Activated CD8-positive, alpha-beta memory T cell treated with anti-CD3 and anti-CD28 coated beads, Interleukin-2, amount 10 ng/mL, durations not matched to agents 7 days and 5 days (primary cell): ENCODE measurements at regions not wholly inside any gene's neighbourhood (a gene's known extent, or its start where the extent isn't known, plus 50 kb on each side); places are given as distances from the start of the nearest gene placed in this dataset.

Source experiments
- ATAC-seq: fragments of 150-1000 bp; cut with Tn5 transposase; one replicate; pipeline ENCODE4 v1.10.0; 2021; ENCODE audit warnings: moderate library complexity
- CTCF ChIA-PET: fragments of 350-600 bp; sonication (Branson Sonifier 250); formaldehyde crosslinking; loops from one replicate; lab custom pipeline; 2021; ENCODE audit warnings: antibody characterized with exemption; lab: Charles Lee
- DNase-seq: peaks from one replicate; pipeline ENCODE4 v3.0.0-alpha.2; 2020
- H3K27ac Mint-ChIP-seq: one replicate; pipeline ENCODE4 v1.8.0; 2021; ENCODE audit warnings: mild to moderate bottlenecking, mixed read lengths
- H3K27me3 Mint-ChIP-seq: one replicate; pipeline ENCODE4 v1.8.0; 2021; ENCODE audit warnings: mixed read lengths
- H3K36me3 Mint-ChIP-seq: one replicate; pipeline ENCODE4 v1.8.0; 2021; ENCODE audit warnings: mild to moderate bottlenecking, mixed read lengths
- H3K4me1 Mint-ChIP-seq: one replicate; pipeline ENCODE4 v1.8.0; 2021; ENCODE audit warnings: mixed read lengths
- H3K4me3 Mint-ChIP-seq: one replicate; pipeline ENCODE4 v1.8.0; 2021; ENCODE audit warnings: mild to moderate bottlenecking, moderate library complexity, mixed read lengths
- H3K9me3 Mint-ChIP-seq: one replicate; pipeline ENCODE4 v1.8.0; 2022; ENCODE audit warnings: low read depth, mixed read lengths

DNA sequence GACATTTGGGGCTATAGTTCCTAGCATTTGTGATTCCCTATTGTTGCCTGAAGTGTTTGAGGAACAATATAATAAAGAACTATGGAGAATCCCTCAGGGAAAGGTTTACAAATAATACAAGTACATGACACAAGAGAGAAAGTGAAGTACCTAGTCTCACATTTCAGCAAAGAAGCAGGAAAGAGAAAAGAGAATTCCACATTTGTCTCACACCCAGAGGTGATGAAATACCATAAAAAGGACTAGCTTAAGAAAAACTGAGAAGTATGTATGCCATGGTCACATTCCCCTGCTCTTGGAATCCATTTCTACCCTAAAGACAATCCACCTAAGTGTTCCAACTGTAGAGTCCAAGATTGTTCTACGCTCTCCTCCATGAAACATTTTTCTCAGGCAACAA is 79.0 kb upstream of the TARS1 start:
- Mint-ChIP-seq H3K4me1 (peaks cover 3% of the 10 kb centered on the region), H3K27ac (no peak overlapping the region), H3K4me3 (no peak overlapping the region), H3K36me3 (no peaks in the 10 kb centered on the region), H3K27me3 (no peaks in the 10 kb centered on the region), H3K9me3 (peaks cover 4% of the 10 kb centered on the region)
- CTCF ChIA-PET, result no interaction called here
- ATAC-seq, result no peak
- no peak for DNase-seq

DNA sequence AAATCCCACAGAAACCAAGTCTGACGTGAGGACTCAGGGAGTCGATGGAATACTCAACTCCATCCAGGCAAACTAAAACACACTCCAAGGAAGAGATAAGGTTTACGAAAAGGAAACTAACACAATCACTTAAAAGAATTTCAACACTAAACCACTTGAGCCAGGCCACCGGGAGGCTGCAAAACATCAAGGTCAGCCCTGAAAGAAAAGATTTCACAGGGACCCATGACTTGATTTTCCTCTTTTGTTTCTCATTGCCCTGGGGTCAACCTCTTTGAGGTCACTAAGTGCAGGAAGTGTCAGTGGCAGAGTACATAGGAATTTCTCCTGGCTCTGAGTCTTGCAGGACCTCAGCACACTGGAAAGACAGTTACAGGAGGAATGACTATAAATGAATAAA is 77.8 kb upstream of the TARS1 start:
- H3K27ac Mint-ChIP-seq, result no peak overlapping the region
- H3K4me3 Mint-ChIP-seq, result no peak overlapping the region
- H3K4me1 Mint-ChIP-seq, result peaks cover 3% of the 10 kb centered on the region
- DNase-seq, result no peak
- ATAC-seq, result no peak
- H3K27me3 Mint-ChIP-seq, result no peaks in the 10 kb centered on the region
- CTCF ChIA-PET, result no interaction called here
- peaks cover 4% of the 10 kb centered on the region for H3K9me3 Mint-ChIP-seq
- H3K36me3 Mint-ChIP-seq, result no peaks in the 10 kb centered on the region

DNA sequence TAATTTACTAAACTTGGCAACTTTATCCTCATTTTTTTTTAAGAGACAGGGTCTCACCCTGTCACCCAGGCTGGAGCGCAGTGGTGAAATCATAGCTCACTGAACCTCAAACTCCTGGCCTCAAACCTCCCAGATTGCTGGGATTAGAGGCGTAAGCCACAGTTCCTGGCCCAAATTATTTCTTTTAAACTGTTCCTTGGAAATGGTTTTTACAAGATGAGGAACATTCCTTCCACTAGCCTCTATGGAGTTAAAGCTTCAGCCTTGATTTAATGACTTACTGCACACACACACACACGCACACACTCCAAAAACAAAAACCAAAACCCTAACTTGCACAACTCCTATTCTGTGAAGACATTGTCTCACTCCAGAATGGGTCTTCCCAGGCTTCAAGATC is 77.2 kb upstream of the TARS1 start:
- ATAC-seq (no peak), DNase-seq (no peak)
- Mint-ChIP-seq H3K4me1 (peaks cover 3% of the 10 kb centered on the region), H3K9me3 (peaks cover 2% of the 10 kb centered on the region), H3K27me3 (no peaks in the 10 kb centered on the region), H3K27ac (no peak overlapping the region), H3K36me3 (no peaks in the 10 kb centered on the region), H3K4me3 (no peak overlapping the region)
- CTCF ChIA-PET, result no interaction called here

DNA sequence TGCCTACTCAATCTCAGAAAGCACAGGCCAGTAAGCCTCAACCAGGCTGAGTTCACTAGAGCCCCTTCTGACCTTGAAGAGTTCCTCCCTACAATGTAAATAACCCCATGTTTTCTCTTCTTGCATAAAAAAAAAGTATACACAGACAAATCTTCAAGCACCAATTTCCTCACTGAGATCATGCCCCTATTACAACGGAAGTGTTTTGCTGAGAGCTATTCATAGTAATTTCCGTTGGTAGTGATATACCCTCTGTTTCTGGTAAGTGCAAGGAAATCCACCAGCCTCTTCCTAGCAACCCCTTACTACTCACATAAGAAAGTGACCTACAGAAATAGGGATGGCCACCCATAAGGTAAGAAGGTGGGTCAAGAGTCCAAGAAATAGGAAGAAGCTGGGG is 76.4 kb upstream of the TARS1 start:
- H3K9me3 Mint-ChIP-seq, result no peaks in the 10 kb centered on the region
- no peak overlapping the region for H3K27ac Mint-ChIP-seq
- no peaks in the 10 kb centered on the region for H3K27me3 Mint-ChIP-seq
- CTCF ChIA-PET, result no interaction called here
- H3K36me3 Mint-ChIP-seq, result no peaks in the 10 kb centered on the region
- H3K4me1 Mint-ChIP-seq, result peaks cover 3% of the 10 kb centered on the region
- no peak for ATAC-seq
- H3K4me3 Mint-ChIP-seq, result no peak overlapping the region
- DNase-seq, result no peak

DNA sequence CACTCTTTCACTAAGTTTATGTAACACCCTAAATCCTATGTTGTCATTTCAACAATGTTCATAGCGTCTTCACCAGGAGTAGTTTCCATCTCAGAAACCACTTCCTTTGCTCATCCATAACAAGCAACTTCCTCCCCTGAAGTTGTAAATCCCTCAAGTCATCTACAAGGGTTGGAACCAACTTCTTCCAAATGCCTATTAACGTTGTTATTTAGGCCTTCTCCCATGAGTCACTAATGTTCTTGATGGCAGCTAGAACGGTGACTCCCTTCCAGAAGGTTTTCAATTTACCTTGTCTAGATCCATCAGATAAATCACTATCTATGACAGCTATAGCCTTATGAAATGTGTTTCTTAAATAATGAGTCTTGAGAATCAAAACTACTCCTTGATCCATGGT is 73.3 kb upstream of the TARS1 start:
- Mint-ChIP-seq H3K9me3 (peaks cover 3% of the 10 kb centered on the region), H3K4me3 (no peak overlapping the region), H3K27me3 (no peaks in the 10 kb centered on the region), H3K27ac (no peak overlapping the region), H3K4me1 (peaks cover 3% of the 10 kb centered on the region), H3K36me3 (no peaks in the 10 kb centered on the region)
- CTCF ChIA-PET, result no interaction called here
- DNase-seq, result no peak
- ATAC-seq, result no peak

DNA sequence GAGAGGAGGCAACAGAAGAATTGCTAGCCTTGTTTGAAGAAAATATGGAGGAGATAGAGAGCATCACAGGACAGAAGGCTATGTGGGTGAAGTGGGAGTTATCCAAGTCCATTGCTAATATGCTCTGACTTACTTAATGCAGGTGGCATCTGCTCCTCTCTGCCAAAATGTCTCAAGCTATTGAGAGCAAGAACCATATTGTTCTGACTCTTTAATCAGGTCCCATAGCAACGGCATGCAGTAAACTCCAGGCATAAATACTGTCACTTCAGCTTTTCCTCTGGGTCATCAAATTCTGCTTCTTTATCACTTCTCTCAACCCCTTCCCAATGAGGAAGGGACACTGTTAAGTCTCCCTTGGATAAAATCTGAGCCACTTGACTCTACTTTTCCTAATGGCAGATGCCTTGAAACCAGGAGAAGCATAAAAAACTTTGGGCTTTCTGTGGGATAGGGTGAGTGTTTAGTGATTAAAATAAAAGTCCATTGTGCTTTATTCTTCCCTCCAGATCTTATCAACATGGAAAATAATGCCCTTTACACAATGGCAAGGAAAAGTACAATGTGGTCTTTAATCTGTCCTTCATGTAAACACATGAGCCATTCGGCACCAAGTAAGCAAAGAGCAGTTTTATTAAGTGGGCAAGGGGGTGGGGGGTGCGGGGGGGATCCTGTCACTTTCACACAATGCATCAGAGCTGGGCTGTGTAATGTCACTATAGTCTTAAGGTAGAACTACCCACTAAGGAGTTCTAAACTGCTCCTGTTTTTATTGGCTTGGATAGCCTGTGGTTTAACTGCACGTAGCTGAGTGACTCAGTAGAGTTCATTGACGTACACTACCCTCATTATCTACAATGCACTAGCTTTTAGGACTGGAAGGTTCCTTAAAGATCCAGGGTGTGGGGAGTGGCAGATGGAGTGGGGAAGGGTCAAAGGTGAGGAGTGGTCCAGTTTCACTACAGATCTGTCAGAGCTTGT is 71.0 kb upstream of the TARS1 start:
- DNase-seq (no peak), ATAC-seq (no peak)
- H3K36me3 Mint-ChIP-seq, result no peaks in the 10 kb centered on the region
- H3K27me3 Mint-ChIP-seq, result no peaks in the 10 kb centered on the region
- CTCF ChIA-PET, result no interaction called here
- no peaks in the 10 kb centered on the region for H3K4me1 Mint-ChIP-seq
- no peak overlapping the region for H3K27ac Mint-ChIP-seq
- no peak overlapping the region for H3K4me3 Mint-ChIP-seq
- H3K9me3 Mint-ChIP-seq, result peaks cover 3% of the 10 kb centered on the region

DNA sequence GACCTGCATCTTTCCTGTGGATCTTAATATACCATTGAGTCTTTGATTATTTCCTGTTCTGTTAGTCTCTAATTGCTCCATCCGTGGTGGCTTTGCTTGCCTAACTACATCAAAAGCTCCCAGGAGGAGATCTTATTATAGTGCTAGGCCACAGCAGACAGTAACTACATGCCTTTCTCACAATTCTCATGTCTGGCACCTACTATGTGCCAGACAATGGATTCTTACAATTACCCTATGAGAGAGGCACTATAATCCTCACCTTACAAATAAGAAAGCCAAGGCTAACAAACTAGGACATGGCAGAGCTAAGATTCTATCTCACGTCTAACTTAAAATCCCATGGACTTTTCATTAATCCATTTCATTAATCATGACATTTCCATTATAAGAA is 70.3 kb upstream of the TARS1 start:
- no peaks in the 10 kb centered on the region for H3K36me3 Mint-ChIP-seq
- no peak for DNase-seq
- H3K4me1 Mint-ChIP-seq, result no peaks in the 10 kb centered on the region
- no peak for ATAC-seq
- no peaks in the 10 kb centered on the region for H3K27me3 Mint-ChIP-seq
- no peak overlapping the region for H3K4me3 Mint-ChIP-seq
- H3K9me3 Mint-ChIP-seq, result peaks cover 3% of the 10 kb centered on the region
- CTCF ChIA-PET, result no interaction called here
- no peak overlapping the region for H3K27ac Mint-ChIP-seq

DNA sequence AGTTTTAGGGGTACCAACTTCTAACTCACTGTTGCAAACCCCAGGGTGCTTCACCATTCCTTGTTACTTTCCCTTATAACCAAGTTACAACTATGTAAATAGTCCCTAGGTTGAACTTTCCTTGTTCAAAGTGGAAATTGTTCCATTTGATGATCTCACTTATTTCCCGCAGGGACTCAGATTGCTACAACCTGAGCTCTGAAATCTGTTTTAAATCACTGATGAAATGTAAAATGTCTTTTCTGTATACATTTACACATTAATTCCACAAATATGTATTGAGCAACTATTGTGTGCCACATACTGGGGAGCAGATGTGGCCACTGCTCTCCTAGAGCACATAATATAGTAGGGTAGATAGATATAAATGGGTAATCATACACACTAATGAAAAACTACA is 69.1 kb upstream of the TARS1 start:
- Mint-ChIP-seq H3K27me3 (no peaks in the 10 kb centered on the region), H3K27ac (no peak overlapping the region), H3K4me3 (no peak overlapping the region), H3K4me1 (no peaks in the 10 kb centered on the region), H3K36me3 (no peaks in the 10 kb centered on the region), H3K9me3 (peaks cover 3% of the 10 kb centered on the region)
- ATAC-seq (no peak), DNase-seq (no peak)
- CTCF ChIA-PET, result no interaction called here

DNA sequence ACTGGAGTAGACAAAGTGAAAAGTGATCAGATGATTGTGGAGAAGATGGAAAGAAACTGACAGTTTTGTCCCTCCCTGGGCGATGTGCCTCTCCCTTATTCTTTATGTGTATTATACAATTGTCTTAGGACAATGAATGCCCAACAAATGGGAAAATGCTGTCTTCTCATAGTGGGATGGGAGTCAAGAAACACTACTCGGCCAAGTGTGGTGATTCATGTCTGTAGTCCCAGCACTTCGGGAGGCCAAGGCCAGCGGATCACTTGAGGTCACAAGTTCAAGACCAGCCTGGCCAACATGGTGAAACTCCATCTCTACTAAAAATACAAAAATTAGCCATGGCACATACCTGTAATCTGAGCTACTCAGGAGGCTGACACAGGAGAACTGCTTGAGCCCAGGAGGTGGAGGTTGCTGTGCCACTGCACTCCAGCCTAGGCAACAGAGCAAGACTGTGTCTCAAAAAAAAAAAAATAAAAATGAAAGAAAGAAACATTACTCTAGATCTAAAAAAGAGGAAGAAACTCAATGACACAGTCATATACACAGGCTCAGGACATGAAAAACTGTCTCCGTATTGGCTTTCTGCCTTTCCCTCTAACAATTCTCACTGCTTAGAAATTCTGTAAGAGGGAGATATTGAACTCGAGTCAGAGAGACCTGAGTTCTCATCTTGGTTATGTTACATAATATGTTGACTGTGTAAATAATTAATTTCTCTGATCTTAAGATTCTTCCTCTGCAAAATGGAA is 67.9 kb upstream of the TARS1 start:
- H3K9me3 Mint-ChIP-seq, result peaks cover 3% of the 10 kb centered on the region
- ATAC-seq (no peak), DNase-seq (no peak)
- no peaks in the 10 kb centered on the region for H3K27me3 Mint-ChIP-seq
- no peaks in the 10 kb centered on the region for H3K4me1 Mint-ChIP-seq
- H3K36me3 Mint-ChIP-seq, result no peaks in the 10 kb centered on the region
- CTCF ChIA-PET, result no interaction called here
- H3K27ac Mint-ChIP-seq, result no peak overlapping the region
- H3K4me3 Mint-ChIP-seq, result no peak overlapping the region

DNA sequence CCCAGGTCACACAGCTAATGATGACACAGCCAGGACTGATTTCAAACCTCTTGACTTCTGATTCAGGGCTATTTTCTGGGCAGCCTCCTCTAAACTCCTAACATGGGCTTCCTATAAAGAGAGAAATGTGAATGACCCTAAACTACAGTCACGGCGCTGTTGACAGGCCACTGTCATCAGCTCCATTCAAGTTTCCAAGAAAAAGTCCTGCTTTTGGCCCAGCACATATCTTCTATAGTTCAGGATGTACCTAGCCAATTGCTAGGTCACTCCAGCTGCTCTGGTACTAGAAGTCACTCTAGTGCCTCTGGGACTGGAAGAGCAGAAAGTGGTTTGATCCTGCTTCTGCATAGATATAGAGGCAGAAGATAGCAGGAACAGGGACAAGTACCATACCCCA is 64.9 kb upstream of the TARS1 start:
- ATAC-seq (no peak), DNase-seq (no peak)
- H3K36me3 Mint-ChIP-seq, result no peaks in the 10 kb centered on the region
- H3K4me3 Mint-ChIP-seq, result no peak overlapping the region
- H3K9me3 Mint-ChIP-seq, result peaks cover 3% of the 10 kb centered on the region
- CTCF ChIA-PET, result no interaction called here
- H3K27me3 Mint-ChIP-seq, result no peaks in the 10 kb centered on the region
- no peak overlapping the region for H3K27ac Mint-ChIP-seq
- H3K4me1 Mint-ChIP-seq, result no peaks in the 10 kb centered on the region

DNA sequence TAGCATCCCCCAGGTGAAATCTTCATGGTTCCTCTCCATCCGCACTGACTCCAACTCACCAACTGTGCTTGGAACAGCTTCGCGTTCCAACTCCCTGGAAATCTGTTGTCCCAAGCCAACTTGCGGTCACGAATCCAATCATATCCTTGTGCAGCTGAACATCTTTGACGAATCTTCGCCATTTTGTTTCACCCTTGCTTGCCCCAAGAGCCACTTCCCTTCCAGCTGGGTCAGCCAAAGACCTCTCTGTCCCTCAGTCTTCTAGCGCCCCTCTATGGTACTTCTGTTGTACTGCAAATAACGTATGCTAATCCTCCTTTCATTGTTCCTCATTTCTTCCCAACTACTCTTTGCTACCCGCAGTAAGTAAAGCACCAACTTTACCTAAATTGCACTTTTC is 61.0 kb upstream of the TARS1 start:
- Mint-ChIP-seq H3K4me1 (no peaks in the 10 kb centered on the region), H3K36me3 (no peaks in the 10 kb centered on the region), H3K27ac (no peak overlapping the region), H3K27me3 (no peaks in the 10 kb centered on the region), H3K4me3 (no peak overlapping the region), H3K9me3 (no peaks in the 10 kb centered on the region)
- DNase-seq, result no peak
- CTCF ChIA-PET, result no interaction called here
- no peak for ATAC-seq

DNA sequence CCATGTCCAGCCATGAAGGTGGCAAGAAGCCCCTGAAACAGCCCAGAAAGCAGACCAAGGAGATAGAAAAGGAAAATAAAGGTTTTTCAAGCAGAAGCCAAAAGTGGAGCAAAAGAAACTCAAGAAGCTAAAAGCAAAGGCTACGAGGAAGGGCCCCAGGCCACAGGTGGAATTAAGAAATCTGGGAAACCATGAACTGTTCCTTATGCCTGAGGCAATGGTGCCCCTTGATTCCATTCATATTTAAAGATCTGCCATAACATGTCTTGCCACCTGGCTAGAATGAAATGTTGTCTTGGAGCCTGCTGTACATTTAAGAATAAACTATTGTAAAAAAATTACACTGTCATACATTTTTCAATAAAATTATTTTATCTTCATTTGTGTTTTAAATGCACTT is 59.5 kb upstream of the TARS1 start:
- DNase-seq (no peak), ATAC-seq (no peak)
- no peaks in the 10 kb centered on the region for H3K27me3 Mint-ChIP-seq
- peaks cover 4% of the 10 kb centered on the region for H3K9me3 Mint-ChIP-seq
- H3K27ac Mint-ChIP-seq, result no peak overlapping the region
- no peaks in the 10 kb centered on the region for H3K4me1 Mint-ChIP-seq
- H3K36me3 Mint-ChIP-seq, result no peaks in the 10 kb centered on the region
- CTCF ChIA-PET, result no interaction called here
- H3K4me3 Mint-ChIP-seq, result no peak overlapping the region
